ENCODE measurements at regions not wholly inside any gene's neighbourhood (a gene's known extent, or its start where the extent isn't known, plus 50 kb on each side); places are given as distances from the start of the nearest gene placed in this dataset.

DNA sequence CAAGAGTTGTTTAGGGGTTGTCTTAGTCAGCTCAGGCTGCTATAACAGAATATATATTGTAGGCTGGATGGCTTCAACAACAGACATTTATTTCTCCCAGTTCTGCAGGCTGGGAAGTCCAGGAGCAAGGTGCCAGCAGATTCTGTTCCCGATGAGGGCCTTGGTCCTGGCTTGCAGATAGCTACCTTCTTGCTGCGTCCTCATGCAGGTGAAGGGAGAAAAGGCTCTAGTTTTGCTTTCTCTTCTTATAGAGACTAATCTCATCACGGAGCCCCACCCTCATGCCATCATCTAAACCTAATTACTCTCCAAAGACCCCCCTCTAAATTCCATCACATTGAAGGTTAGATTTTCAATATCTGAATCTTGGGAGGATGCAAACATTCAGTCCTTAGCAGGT, 246.0 kb upstream of the ANKRD55 start (continued):
- TF ChIP-seq ZSCAN25 (CRISPR knock-in tag; IDR thresholded peaks at IDR 0.05) (no peak), ZNF24 (IDR thresholded peaks at IDR 0.05) (no peak)

DNA sequence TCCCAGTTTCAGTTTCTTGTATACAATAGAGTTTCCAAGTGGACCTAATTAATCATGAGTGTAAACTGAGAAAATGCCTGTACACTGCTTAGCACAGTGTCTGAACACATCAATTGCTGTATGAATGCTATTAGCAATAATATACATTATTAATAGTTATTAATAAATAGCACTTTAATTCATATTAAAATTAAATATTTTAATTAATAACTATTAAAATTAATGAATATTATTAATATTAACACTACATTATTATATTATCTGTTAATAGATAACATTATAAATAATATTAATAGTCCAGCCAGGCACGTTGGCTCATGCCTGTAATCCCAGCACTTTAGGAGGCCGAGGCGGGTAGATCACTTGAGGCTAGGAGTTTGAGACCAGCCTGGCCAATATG, 244.9 kb upstream of the ANKRD55 start:
- FAIRE-seq (no peak), ATAC-seq (no peak), DNase-seq (ENCODE audit: low spot score) (no peak)
- Histone ChIP-seq H3K4me3 (replicated peaks in 1 of 3; ENCODE audit: insufficient read depth in 1 of 3, low read depth in 2 of 3, low read length in 3 of 3) (no peak overlapping the region), H3K27ac (ENCODE audit: extremely low read length, insufficient read depth, low read length) (no peak overlapping the region), H2AFZ (ENCODE audit: low read length) (no peak overlapping the region), H3K27me3 (ENCODE audit: control insufficient read depth in 1 of 2, insufficient read depth in 2 of 2, low read length in 2 of 2) (no peaks in the 10 kb centered on the region), H3K36me3 (replicated peaks in 1 of 2; ENCODE audit: control insufficient read depth in 1 of 2, insufficient read depth in 2 of 2, low read length in 2 of 2) (no peaks in the 10 kb centered on the region), H4K20me1 (ENCODE audit: insufficient read depth, low read length) (no peaks in the 10 kb centered on the region), H3K9ac (ENCODE audit: insufficient read depth, low read depth, low read length) (no peak overlapping the region), H3K4me1 (ENCODE audit: insufficient read depth, low read length) (peaks cover 68% of the 10 kb centered on the region), H3K4me2 (ENCODE audit: low read depth, low read length) (no peak overlapping the region), H3K79me2 (ENCODE audit: insufficient read depth, low read length) (peaks cover 2% of the 10 kb centered on the region), H3K9me3 (ENCODE audit: low read length) (no peaks in the 10 kb centered on the region)
- no peak for TF ChIP-seq HNRNPK (IDR thresholded peaks at IDR 0.05; ENCODE audit: low read depth, low read length, poor library complexity, severe bottlenecking)
- TF ChIP-seq, protein P1, sequence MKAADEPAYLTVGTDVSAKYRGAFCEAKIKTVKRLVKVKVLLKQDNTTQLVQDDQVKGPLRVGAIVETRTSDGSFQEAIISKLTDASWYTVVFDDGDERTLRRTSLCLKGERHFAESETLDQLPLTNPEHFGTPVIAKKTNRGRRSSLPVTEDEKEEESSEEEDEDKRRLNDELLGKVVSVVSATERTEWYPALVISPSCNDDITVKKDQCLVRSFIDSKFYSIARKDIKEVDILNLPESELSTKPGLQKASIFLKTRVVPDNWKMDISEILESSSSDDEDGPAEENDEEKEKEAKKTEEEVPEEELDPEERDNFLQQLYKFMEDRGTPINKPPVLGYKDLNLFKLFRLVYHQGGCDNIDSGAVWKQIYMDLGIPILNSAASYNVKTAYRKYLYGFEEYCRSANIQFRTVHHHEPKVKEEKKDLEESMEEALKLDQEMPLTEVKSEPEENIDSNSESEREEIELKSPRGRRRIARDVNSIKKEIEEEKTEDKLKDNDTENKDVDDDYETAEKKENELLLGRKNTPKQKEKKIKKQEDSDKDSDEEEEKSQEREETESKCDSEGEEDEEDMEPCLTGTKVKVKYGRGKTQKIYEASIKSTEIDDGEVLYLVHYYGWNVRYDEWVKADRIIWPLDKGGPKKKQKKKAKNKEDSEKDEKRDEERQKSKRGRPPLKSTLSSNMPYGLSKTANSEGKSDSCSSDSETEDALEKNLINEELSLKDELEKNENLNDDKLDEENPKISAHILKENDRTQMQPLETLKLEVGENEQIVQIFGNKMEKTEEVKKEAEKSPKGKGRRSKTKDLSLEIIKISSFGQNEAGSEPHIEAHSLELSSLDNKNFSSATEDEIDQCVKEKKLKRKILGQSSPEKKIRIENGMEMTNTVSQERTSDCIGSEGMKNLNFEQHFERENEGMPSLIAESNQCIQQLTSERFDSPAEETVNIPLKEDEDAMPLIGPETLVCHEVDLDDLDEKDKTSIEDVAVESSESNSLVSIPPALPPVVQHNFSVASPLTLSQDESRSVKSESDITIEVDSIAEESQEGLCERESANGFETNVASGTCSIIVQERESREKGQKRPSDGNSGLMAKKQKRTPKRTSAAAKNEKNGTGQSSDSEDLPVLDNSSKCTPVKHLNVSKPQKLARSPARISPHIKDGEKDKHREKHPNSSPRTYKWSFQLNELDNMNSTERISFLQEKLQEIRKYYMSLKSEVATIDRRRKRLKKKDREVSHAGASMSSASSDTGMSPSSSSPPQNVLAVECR (CRISPR knock-in tag; IDR thresholded peaks at IDR 0.05; ENCODE audit: borderline replicate concordance): no peak
- TF ChIP-seq, protein P2, sequence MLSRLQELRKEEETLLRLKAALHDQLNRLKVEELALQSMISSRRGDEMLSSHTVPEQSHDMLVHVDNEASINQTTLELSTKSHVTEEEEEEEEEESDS (CRISPR knock-in tag; IDR thresholded peaks at IDR 0.05; ENCODE audit: borderline replicate concordance): no peak
- no peak for TF ChIP-seq MED13 (CRISPR knock-in tag; IDR thresholded peaks at IDR 0.05)
- TF ChIP-seq, protein P3, sequence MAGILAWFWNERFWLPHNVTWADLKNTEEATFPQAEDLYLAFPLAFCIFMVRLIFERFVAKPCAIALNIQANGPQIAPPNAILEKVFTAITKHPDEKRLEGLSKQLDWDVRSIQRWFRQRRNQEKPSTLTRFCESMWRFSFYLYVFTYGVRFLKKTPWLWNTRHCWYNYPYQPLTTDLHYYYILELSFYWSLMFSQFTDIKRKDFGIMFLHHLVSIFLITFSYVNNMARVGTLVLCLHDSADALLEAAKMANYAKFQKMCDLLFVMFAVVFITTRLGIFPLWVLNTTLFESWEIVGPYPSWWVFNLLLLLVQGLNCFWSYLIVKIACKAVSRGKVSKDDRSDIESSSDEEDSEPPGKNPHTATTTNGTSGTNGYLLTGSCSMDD (CRISPR knock-in tag; IDR thresholded peaks at IDR 0.05): no peak
- no peak for TF ChIP-seq ZNF768 (CRISPR knock-in tag; IDR thresholded peaks at IDR 0.05)
- TF ChIP-seq NCOA5 (CRISPR knock-in tag; IDR thresholded peaks at IDR 0.05): no peak
- TF ChIP-seq SNAPC2 (CRISPR knock-in tag; IDR thresholded peaks at IDR 0.05): no peak
- TF ChIP-seq ATF7 (IDR thresholded peaks at IDR 0.05): no peak
- TF ChIP-seq ATF7 (CRISPR knock-in tag; IDR thresholded peaks at IDR 0.05): no peak
- TF ChIP-seq TSC22D2 (CRISPR knock-in tag; IDR thresholded peaks at IDR 0.05; ENCODE audit: borderline replicate concordance): no peak
- TF ChIP-seq, protein P4, sequence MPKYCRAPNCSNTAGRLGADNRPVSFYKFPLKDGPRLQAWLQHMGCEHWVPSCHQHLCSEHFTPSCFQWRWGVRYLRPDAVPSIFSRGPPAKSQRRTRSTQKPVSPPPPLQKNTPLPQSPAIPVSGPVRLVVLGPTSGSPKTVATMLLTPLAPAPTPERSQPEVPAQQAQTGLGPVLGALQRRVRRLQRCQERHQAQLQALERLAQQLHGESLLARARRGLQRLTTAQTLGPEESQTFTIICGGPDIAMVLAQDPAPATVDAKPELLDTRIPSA (CRISPR knock-in tag; IDR thresholded peaks at IDR 0.05; ENCODE audit: borderline replicate concordance): no peak
- in situ Hi-C loops (cut with HindIII; ENCODE audit: extremely low pct_ligation_motif_present, low pct_unique_long_range_greater_than_20kb) (loop anchor here (25.0 kb wide), 1 partner anchor 359 kb away; no protein-coding TSS in a partner anchor), intact Hi-C loops (cut with micrococcal nuclease; ENCODE audit: unreplicated experiment) (no loop called here)
- POLR2A ChIA-PET: interaction anchor here (2.4 kb wide), 1 partner anchor 120 kb away, joined by 11 read pairs; no protein-coding TSS in a partner anchor
- no TSS peak for BruUV-seq (replicated peaks)
- CTCF ChIA-PET (ENCODE audit: low intra/inter-chr PET ratio, low total read pairs): no interaction called here
- WGBS (ENCODE audit: low lambda C conversion rate): 95% methylated on average over 3 of the region's 3 CpGs

Measured in HepG2 (cell line).